ENCODE measurements at regions not wholly inside any gene's neighbourhood (a gene's known extent, or its start where the extent isn't known, plus 50 kb on each side); places are given as distances from the start of the nearest gene placed in this dataset.

- no peak for FAIRE-seq
Observed at GRCh38 chr15:62719316-62719715, 323.2 kb upstream of the TPM1 start.

DNA sequence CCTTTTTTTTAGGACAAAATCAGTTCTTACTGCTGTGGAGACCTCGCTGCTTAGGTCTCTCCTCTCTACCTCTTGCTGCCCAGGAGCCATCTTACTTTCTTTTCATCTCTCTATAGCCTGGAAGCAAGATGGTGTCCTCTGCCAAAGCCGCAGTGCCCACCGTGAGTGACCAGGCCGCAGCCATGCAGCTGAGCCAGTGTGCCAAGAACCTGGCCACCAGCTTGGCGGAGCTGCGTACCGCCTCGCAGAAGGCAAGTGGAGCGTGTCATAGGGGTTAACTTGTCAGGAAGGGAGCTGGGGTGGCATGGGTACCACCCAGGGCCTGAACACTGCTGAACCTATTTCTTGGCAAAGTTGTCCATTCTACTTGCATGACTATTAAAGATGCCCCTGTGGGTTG, 320.3 kb upstream of the TPM1 start:
- FAIRE-seq, result no peak

GRCh38 chr15:62726461-62726860, 316.1 kb upstream of the TPM1 start:
- no peak for FAIRE-seq

DNA sequence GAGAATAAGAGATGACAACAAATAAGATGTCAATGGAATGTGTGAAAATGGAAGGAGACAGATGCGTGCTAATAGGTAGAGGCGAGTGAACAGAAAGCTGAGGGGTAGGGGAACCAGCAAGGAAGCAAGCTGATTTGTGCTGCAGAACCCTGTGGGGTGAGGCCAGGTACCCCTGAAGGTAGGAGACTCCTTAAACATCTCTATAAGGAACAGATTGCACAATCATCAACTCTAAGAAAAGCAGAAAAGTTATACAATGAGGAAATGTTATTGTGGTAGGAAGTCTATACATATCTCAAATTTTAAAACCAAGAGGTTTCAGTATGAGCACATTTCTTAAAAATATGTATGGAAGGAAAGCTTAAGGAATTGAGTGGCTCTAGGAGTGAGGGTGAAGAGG, 315.0 kb upstream of the TPM1 start:
- FAIRE-seq, result no peak

DNA sequence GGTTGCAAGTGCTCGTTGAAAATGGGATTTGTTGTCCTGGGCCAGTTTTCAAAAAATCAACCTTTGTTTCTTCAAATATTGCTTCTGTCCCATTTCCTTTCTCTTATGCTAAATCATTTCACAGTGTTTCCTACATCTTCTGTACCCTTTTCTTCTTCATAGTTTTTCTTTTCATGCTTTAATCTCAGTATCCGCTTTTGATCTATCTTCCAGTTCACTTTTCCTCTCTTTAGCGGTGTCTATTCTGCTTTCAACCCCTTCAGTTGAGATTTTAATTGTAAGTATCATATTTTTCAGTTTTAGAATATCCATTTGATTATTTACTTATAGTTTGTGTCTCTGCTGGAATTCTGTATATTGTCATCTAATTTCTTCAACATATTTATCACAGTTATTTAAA, 311.7 kb upstream of the TPM1 start:
- no peak for FAIRE-seq

DNA sequence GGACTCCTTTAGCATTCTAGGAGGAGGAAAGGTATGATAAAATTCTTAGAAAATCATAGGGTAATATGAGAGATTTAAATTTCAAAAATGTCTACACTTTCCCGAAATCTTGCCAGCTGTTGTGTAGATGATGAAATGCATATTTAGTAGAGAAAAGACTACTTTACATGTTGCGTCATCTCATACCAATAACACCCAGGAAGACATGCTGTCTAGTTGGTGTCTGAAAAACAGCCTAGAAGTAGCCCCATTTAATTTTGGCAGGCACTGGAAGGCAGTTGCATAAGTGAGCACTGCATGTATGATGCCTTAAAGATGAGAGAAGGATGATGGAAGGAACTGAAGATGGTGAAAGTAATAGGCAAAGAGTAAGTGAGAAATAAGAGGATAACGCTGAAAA, 310.5 kb upstream of the TPM1 start:
- no peak for FAIRE-seq

DNA sequence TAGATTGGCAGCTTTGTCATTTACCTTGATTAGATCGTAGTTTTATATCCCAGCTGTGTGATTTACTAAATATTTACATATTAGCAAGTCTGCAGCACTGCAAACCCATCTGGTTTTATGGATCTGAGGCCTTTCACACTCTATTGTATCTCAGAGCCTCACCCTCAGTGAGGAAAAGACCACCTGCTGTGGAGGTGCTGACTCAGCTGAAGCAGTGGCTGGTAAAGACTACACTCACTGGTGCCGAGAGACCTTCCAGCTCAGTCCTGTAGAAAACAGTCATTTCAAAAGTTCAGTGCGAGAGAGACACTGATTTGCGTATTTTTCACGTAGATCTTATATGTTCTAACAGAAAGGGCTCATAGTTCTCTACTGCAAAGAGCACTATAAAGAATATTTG, 307.8 kb upstream of the TPM1 start:
- no peak for FAIRE-seq

DNA sequence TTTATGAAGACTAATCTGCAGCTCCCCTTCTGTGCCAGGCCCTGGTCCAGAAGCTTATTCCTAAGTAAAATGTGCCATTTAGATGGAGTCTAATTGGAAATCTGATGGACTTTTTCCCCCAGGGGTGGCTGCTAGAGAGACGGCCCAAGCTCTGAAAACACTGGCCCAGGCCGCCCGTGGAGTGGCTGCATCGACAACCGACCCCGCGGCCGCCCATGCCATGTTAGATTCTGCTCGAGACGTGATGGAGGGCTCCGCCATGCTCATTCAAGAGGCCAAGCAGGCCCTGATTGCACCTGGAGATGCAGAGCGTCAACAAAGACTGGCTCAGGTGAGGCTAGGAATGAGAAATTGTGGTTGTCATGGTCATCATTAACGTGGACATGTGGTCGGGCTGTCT, 305.8 kb upstream of the TPM1 start:
- no peak for FAIRE-seq

- no peak for FAIRE-seq
Observed at GRCh38 chr15:62737551-62737950, 305.0 kb upstream of the TPM1 start.

GRCh38 chr15:62739082-62739481, 303.5 kb upstream of the TPM1 start:
- no peak for FAIRE-seq

- FAIRE-seq, result no peak
Observed at GRCh38 chr15:62739507-62739906, 303.0 kb upstream of the TPM1 start.

- no peak for FAIRE-seq
Observed at GRCh38 chr15:62740141-62741004, 302.2 kb upstream of the TPM1 start.

- no peak for FAIRE-seq
Observed at GRCh38 chr15:62741106-62741505, 301.4 kb upstream of the TPM1 start.

DNA sequence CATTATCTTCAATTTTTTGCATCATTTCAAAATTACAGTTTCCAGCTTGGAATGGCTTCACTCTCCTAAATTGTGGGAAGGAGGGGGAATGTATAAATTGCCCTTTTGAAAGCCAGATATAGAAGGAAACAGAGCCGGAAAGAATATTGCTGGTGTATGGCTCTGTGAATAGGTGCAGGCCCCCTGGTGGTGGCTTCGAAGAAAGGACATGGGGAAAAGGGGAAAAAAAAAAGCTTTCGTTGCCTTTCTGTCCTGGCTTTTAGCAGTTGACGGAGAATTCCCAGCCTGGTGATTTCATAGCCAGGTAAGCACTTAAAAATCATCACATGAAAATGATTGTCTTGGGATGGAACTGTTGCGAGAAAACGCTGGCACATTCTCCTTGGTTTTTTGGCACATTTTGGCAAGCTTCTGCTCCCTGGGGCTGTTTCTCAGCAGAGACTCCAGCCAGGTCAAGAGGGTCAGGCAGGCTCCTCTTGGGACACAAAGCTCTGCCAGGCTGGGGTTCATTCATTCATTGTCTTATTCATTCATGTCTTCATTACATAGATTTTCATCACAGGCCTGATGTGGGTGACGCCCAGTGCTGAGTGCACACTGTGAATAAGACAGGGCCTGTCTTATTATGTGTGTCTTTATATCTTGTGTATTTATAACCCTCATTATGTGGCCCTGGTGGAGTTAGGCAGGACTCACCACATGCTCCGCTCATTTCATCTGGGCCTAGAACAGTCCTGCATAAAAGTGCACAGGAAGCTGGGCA, 300.0 kb upstream of the TPM1 start:
- FAIRE-seq, result peak; percentile 29

GRCh38 chr15:62745621-62746225, 296.8 kb upstream of the TPM1 start:
- no peak for FAIRE-seq

GRCh38 chr15:62748196-62748595, 294.4 kb upstream of the TPM1 start:
- FAIRE-seq, result no peak

DNA sequence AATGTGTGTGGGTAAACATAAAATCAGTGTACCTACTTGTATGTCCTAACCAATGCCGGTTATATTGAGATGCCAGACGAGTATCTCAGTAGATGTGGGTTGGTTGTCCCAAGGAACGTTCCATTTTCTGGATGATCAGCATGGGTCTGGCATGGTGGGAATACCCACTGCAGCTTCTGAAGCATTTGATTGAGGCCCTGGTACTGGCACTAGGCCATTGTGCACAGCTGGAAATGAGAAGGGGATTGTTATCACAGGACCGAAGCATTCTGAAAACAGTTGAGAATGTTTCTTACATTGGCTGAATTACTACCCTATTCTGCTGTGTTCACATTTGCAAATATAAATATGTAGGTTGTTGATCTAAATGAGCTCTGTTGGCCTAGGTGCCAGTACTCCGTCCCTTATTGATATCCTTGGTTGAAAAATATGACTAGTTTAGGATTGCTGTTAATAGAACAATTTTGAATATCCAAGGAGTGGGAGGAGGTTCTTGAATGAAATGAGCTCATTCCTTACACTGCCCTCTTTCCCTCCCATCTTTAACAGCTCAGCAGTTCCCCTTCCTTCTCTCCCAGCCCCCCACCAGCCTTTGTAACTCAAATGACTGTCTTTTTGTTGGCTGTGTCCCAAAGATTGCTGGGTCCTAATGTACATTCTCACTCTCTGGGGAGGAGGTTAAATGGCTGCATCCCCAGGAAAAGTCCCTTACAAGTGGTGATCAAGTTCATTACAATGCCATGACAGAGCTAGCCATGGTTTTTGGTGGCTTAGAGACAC, 293.3 kb upstream of the TPM1 start:
- no peak for FAIRE-seq

- FAIRE-seq, result no peak
Observed at GRCh38 chr15:62750471-62750870, 292.1 kb upstream of the TPM1 start.

GRCh38 chr15:62752657-62753517, 289.7 kb upstream of the TPM1 start:
- FAIRE-seq, result no peak

GRCh38 chr15:62753518-62754221, 288.9 kb upstream of the TPM1 start:
- FAIRE-seq, result no peak

GRCh38 chr15:62756326-62756994, 286.1 kb upstream of the TPM1 start:
- FAIRE-seq, result no peak
